BLaER1 (cell line): ENCODE measurements at regions not wholly inside any gene's neighbourhood (a gene's known extent, or its start where the extent isn't known, plus 50 kb on each side); places are given as distances from the start of the nearest gene placed in this dataset.
"Not testable (repeated sequence)": the region's sequence is repeated elsewhere in the genome, so short reads cannot be mapped to it uniquely, and the experiment has no call there.

Experiments
- H3K27ac ChIP-seq: shearing (Covaris generic); formaldehyde crosslinking; 2 replicates; pipeline ENCODE4 v1.8.1; 2022
- H3K27me3 ChIP-seq: shearing (Covaris generic); formaldehyde crosslinking; 2 replicates; pipeline ENCODE4 v1.8.1; 2022
- H3K36me3 ChIP-seq: shearing (Covaris generic); formaldehyde crosslinking; 2 replicates; pipeline ENCODE4 v1.8.1; 2022
- H3K4me1 ChIP-seq: shearing (Covaris generic); formaldehyde crosslinking; 2 replicates; pipeline ENCODE4 v1.8.1; 2022
- H3K4me2 ChIP-seq: shearing (Covaris generic); formaldehyde crosslinking; 2 replicates; pipeline ENCODE4 v1.8.1; 2022
- H3K4me3 ChIP-seq: shearing (Covaris generic); formaldehyde crosslinking; 2 replicates; pipeline ENCODE4 v1.8.1; 2022
- H3K9ac ChIP-seq: shearing (Covaris generic); formaldehyde crosslinking; 2 replicates; pipeline ENCODE4 v1.8.1; 2022
- H3K9me3 ChIP-seq: shearing (Covaris generic); formaldehyde crosslinking; 2 replicates; pipeline ENCODE4 v1.8.1; 2022
- H4K20me1 ChIP-seq: shearing (Covaris generic); formaldehyde crosslinking; 2 replicates; pipeline ENCODE4 v1.8.1; 2022
- Cebpa-rat ChIP-seq: shearing (Covaris generic); IDR thresholded peaks from 2 replicates; pipeline ENCODE4 v1.8.1; 2022

- H3K4me2 ChIP-seq, result peak overlapping the region; percentile 74
- no peak for TF ChIP-seq Cebpa-rat
- no peaks in the 10 kb centered on the region for H4K20me1 ChIP-seq
- peaks cover 59% of the 10 kb centered on the region for H3K9me3 ChIP-seq
- no peak overlapping the region for H3K9ac ChIP-seq
- peaks cover 65% of the 10 kb centered on the region for H3K4me1 ChIP-seq
- H3K27ac ChIP-seq, result peak overlapping the region; percentile 92
- no peaks in the 10 kb centered on the region for H3K27me3 ChIP-seq
- H3K4me3 ChIP-seq, result peak overlapping the region; percentile 15; the same call in 1 of the 2 replicates
- H3K36me3 ChIP-seq, result peaks cover 7% of the 10 kb centered on the region; the same call in 1 of the 2 replicates
Measured at GRCh38 chr15:46059921-46060594, 425.2 kb downstream of the SQOR start.

- Histone ChIP-seq H3K4me2 (peak overlapping the region; percentile 29), H3K9me3 (peaks cover 59% of the 10 kb centered on the region)
- no peak for TF ChIP-seq Cebpa-rat
Measured at GRCh38 chr15:46061002-46061401, 426.2 kb downstream of the SQOR start.

GRCh38 chr15:46077220-46077619 lies 442.4 kb downstream of the SQOR start:
- Histone ChIP-seq H3K4me3 (no peak overlapping the region), H3K9me3 (0 out of 2 replicates have a peak, but pooled peaks cover 3% of the 10 kb centered on the region), H3K36me3 (no peaks in the 10 kb centered on the region), H3K4me1 (no peaks in the 10 kb centered on the region), H3K27me3 (no peaks in the 10 kb centered on the region), H4K20me1 (no peaks in the 10 kb centered on the region), H3K9ac (no peak overlapping the region), H3K4me2 (no peak overlapping the region), H3K27ac (no peak overlapping the region)
- TF ChIP-seq Cebpa-rat, result no peak

More at GRCh38 chr15:46061002-46061401, 426.2 kb downstream of the SQOR start:
- peaks cover 59% of the 10 kb centered on the region for H3K4me1 ChIP-seq
- peak overlapping the region; percentile 92 for H3K27ac ChIP-seq
- H4K20me1 ChIP-seq, result no peaks in the 10 kb centered on the region
- no peak overlapping the region for H3K4me3 ChIP-seq
- H3K27me3 ChIP-seq, result no peaks in the 10 kb centered on the region
- H3K9ac ChIP-seq, result no peak overlapping the region
- H3K36me3 ChIP-seq, result peaks cover 7% of the 10 kb centered on the region; the same call in 1 of the 2 replicates

- Histone ChIP-seq H4K20me1 (no peaks in the 10 kb centered on the region), H3K4me2 (no peak overlapping the region), H3K4me3 (no peak overlapping the region), H3K9me3 (no peaks in the 10 kb centered on the region), H3K4me1 (no peaks in the 10 kb centered on the region), H3K36me3 (no peaks in the 10 kb centered on the region), H3K27me3 (no peaks in the 10 kb centered on the region), H3K9ac (no peak overlapping the region), H3K27ac (no peak overlapping the region)
- no peak for TF ChIP-seq Cebpa-rat
Measured at GRCh38 chr15:46079046-46079445, 444.2 kb downstream of the SQOR start.

GRCh38 chr15:46080016-46080415 lies 445.2 kb downstream of the SQOR start:
- Histone ChIP-seq H3K4me3 (no peak overlapping the region), H3K27ac (no peak overlapping the region), H3K27me3 (no peaks in the 10 kb centered on the region), H3K4me1 (no peaks in the 10 kb centered on the region), H4K20me1 (no peaks in the 10 kb centered on the region), H3K4me2 (no peak overlapping the region), H3K9ac (no peak overlapping the region), H3K36me3 (no peaks in the 10 kb centered on the region), H3K9me3 (no peaks in the 10 kb centered on the region)
- no peak for TF ChIP-seq Cebpa-rat

- TF ChIP-seq Cebpa-rat, result no peak
- no peak overlapping the region for H3K4me3 ChIP-seq
- H3K27ac ChIP-seq, result no peak overlapping the region
- no peak overlapping the region for H3K9ac ChIP-seq
- no peaks in the 10 kb centered on the region for H4K20me1 ChIP-seq
- no peaks in the 10 kb centered on the region for H3K36me3 ChIP-seq
- peaks cover 10% of the 10 kb centered on the region for H3K4me1 ChIP-seq
- H3K27me3 ChIP-seq, result no peaks in the 10 kb centered on the region
- H3K4me2 ChIP-seq, result peak overlapping the region; percentile 31; the same call in 1 of the 2 replicates
- H3K9me3 ChIP-seq, result no peaks in the 10 kb centered on the region
Measured at GRCh38 chr15:46088486-46089445, 453.9 kb downstream of the SQOR start.

- TF ChIP-seq Cebpa-rat, result no peak
- H3K4me1 ChIP-seq, result peaks cover 10% of the 10 kb centered on the region
- no peak overlapping the region for H3K4me3 ChIP-seq
- no peak overlapping the region for H3K9ac ChIP-seq
- no peaks in the 10 kb centered on the region for H3K9me3 ChIP-seq
- H3K27ac ChIP-seq, result no peak overlapping the region
- H3K36me3 ChIP-seq, result no peaks in the 10 kb centered on the region
- peak overlapping the region; percentile 31; the same call in 1 of the 2 replicates for H3K4me2 ChIP-seq
- H4K20me1 ChIP-seq, result no peaks in the 10 kb centered on the region
- no peaks in the 10 kb centered on the region for H3K27me3 ChIP-seq
Measured at GRCh38 chr15:46089467-46089935, 454.7 kb downstream of the SQOR start.

- no peaks in the 10 kb centered on the region for H4K20me1 ChIP-seq
- no peak for TF ChIP-seq Cebpa-rat
- peaks cover 10% of the 10 kb centered on the region for H3K4me1 ChIP-seq
- H3K4me2 ChIP-seq, result no peak overlapping the region
- H3K4me3 ChIP-seq, result no peak overlapping the region
- H3K9me3 ChIP-seq, result no peaks in the 10 kb centered on the region
- H3K27ac ChIP-seq, result no peak overlapping the region
- no peaks in the 10 kb centered on the region for H3K27me3 ChIP-seq
- no peak overlapping the region for H3K9ac ChIP-seq
- no peaks in the 10 kb centered on the region for H3K36me3 ChIP-seq
Measured at GRCh38 chr15:46091860-46092450, 457.1 kb downstream of the SQOR start.

- not testable (repeated sequence) for H3K27ac ChIP-seq, H3K36me3 ChIP-seq, H3K4me1 ChIP-seq, H3K4me2 ChIP-seq, H3K4me3 ChIP-seq, H4K20me1 ChIP-seq, H3K9ac ChIP-seq, H3K27me3 ChIP-seq
- H3K9me3 ChIP-seq, result peaks cover 24% of the 10 kb centered on the region
Measured at GRCh38 chr15:46098006-46098405, 463.2 kb downstream of the SQOR start.
